IPS-18a (cell line): ENCODE measurements at regions not wholly inside any gene's neighbourhood (a gene's known extent, or its start where the extent isn't known, plus 50 kb on each side); places are given as distances from the start of the nearest gene placed in this dataset.

Experiments used
- H3K27ac ChIP-seq: one replicate; pipeline ENCODE4 v1.5.1; 2013; ENCODE audit warnings: low read length
- H3K27me3 ChIP-seq: one replicate; pipeline ENCODE4 v1.6.1; 2013; ENCODE audit warnings: mild to moderate bottlenecking, low read length; ENCODE audit not compliant: control insufficient read depth, insufficient read depth
- H3K36me3 ChIP-seq: one replicate; pipeline ENCODE4 v1.6.1; 2013; ENCODE audit warnings: low read depth, low read length; ENCODE audit not compliant: control insufficient read depth
- H3K4me1 ChIP-seq: one replicate; pipeline ENCODE4 v1.6.1; 2013; ENCODE audit warnings: low read depth, low read length; ENCODE audit not compliant: control insufficient read depth
- H3K4me3 ChIP-seq: one replicate; pipeline ENCODE4 v1.5.1; 2013; ENCODE audit warnings: low read length
- H3K9ac ChIP-seq: one replicate; pipeline ENCODE4 v1.6.1; 2013; ENCODE audit warnings: mild to moderate bottlenecking, low read length, moderate library complexity
- H3K9me3 ChIP-seq: one replicate; pipeline ENCODE4 v1.6.1; 2013; ENCODE audit warnings: low read depth, low read length; ENCODE audit not compliant: control insufficient read depth

DNA sequence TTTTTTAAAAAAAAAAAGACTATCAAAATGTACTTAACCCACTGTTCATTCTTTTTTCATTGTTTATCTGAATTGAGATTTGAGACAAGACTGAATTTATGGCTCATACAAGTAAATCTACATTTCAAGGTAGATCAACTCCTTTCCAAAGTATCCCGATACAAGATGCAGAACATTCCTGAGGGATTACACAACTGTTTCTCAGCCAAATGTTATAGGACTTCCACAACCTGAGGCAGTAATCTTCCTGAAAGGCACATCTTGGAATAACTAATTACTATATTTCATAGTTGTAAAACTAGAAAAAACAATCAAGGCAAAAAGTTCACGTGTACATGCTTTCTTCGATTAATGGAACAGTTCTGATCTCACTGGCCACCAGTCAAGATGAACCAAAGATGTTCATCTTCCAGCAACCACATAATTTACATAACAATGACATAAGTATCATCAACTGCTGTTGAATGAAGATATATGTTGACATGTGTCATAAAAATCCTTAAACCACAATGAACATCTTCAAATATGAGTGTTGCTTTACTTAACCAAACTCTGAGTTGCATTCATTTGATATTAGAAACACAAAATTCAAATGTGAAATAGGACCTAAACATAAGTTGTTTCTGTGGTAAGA lies 225.2 kb upstream of the DKK2 start:
- Histone ChIP-seq H3K4me3 (no peak overlapping the region), H3K27me3 (no peaks in the 10 kb centered on the region), H3K9me3 (no peaks in the 10 kb centered on the region), H3K27ac (no peak overlapping the region), H3K4me1 (no peaks in the 10 kb centered on the region), H3K36me3 (no peaks in the 10 kb centered on the region), H3K9ac (no peak overlapping the region)

GRCh38 chr4:107258359-107258758 lies 222.2 kb upstream of the DKK2 start:
- H3K27ac ChIP-seq = no peak overlapping the region
- H3K9ac ChIP-seq = no peak overlapping the region
- no peaks in the 10 kb centered on the region for H3K27me3 ChIP-seq
- no peaks in the 10 kb centered on the region for H3K4me1 ChIP-seq
- H3K4me3 ChIP-seq = no peak overlapping the region
- H3K9me3 ChIP-seq = no peaks in the 10 kb centered on the region
- H3K36me3 ChIP-seq = no peaks in the 10 kb centered on the region

- no peaks in the 10 kb centered on the region for H3K36me3 ChIP-seq
- H3K27ac ChIP-seq = no peak overlapping the region
- H3K27me3 ChIP-seq = no peaks in the 10 kb centered on the region
- H3K9ac ChIP-seq = no peak overlapping the region
- no peaks in the 10 kb centered on the region for H3K4me1 ChIP-seq
- H3K4me3 ChIP-seq = no peak overlapping the region
- H3K9me3 ChIP-seq = no peaks in the 10 kb centered on the region
These were observed 219.5 kb upstream of the DKK2 start for GRCh38 chr4:107255596-107255995.

DNA sequence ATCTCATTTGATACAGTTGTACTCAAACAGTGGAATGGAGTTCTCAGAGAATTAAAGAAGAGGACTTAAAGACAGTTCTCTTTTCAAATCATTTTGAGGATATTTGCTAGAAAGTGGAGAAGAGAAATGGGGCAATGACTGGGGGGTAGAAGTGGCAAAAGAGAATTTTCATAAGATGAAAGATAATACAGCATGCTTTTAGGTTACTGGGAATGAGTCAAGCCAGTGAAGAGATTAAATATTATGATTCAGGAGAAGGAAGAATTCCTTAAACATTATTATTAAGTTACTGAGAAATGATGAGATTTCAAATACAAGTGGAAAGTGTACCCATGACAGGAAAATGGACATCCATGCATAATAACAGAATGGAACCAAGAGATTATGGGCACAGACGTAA lies 219.0 kb upstream of the DKK2 start:
- Histone ChIP-seq H3K9ac (no peak overlapping the region), H3K9me3 (no peaks in the 10 kb centered on the region), H3K36me3 (no peaks in the 10 kb centered on the region), H3K27me3 (no peaks in the 10 kb centered on the region), H3K4me3 (no peak overlapping the region), H3K4me1 (no peaks in the 10 kb centered on the region), H3K27ac (no peak overlapping the region)

GRCh38 chr4:107253579-107254068 lies 217.5 kb upstream of the DKK2 start:
- Histone ChIP-seq H3K4me1 (no peaks in the 10 kb centered on the region), H3K36me3 (no peaks in the 10 kb centered on the region), H3K9ac (no peak overlapping the region), H3K27me3 (no peaks in the 10 kb centered on the region), H3K27ac (no peak overlapping the region), H3K9me3 (no peaks in the 10 kb centered on the region), H3K4me3 (no peak overlapping the region)

- no peaks in the 10 kb centered on the region for H3K4me1 ChIP-seq
- no peaks in the 10 kb centered on the region for H3K27me3 ChIP-seq
- H3K36me3 ChIP-seq = no peaks in the 10 kb centered on the region
- H3K9ac ChIP-seq = no peak overlapping the region
- no peak overlapping the region for H3K4me3 ChIP-seq
- no peaks in the 10 kb centered on the region for H3K9me3 ChIP-seq
- H3K27ac ChIP-seq = no peak overlapping the region
These were observed 217.0 kb upstream of the DKK2 start for GRCh38 chr4:107253090-107253489.

DNA sequence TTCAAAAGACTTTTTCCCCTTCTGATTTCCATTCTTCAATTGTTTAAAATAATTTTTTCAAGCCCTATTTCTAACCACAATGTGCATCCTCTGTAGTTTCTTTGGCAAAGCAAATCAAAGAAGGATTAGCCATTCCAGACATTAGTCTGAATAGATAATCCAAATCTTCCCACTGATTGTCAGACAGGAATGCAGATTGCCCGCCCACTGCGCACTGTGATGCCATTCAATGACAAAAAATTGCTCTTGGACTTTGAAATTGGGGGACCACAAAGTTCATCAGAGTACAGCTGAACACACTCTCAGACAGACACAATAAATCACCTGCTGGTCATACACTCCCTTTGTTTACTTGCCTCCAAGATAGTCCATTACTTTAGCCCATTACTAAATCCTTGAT lies 216.5 kb upstream of the DKK2 start:
- no peak overlapping the region for H3K4me3 ChIP-seq
- H3K9me3 ChIP-seq = no peaks in the 10 kb centered on the region
- H3K27me3 ChIP-seq = no peaks in the 10 kb centered on the region
- no peak overlapping the region for H3K9ac ChIP-seq
- H3K36me3 ChIP-seq = no peaks in the 10 kb centered on the region
- H3K4me1 ChIP-seq = no peaks in the 10 kb centered on the region
- no peak overlapping the region for H3K27ac ChIP-seq

DNA sequence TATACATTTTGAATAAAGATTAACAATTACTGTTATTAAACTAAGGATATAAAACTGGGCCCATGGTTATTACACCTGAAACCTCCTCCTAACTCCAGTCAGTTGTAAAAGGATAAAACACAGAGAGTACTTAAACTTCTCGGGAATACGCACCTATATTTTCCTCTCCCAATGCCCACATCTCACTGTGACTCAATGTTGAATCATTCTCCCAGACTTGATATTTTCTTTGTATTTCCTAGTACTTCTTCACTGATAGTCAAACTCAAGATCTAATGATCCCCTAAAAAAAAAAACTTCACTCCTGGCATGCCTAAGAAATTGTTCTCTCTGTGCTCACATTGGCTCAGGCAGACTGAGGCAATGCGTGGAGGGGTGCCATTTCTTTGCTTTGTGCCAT lies 212.5 kb upstream of the DKK2 start:
- H3K9me3 ChIP-seq = no peaks in the 10 kb centered on the region
- H3K27ac ChIP-seq = no peak overlapping the region
- H3K27me3 ChIP-seq = no peaks in the 10 kb centered on the region
- H3K36me3 ChIP-seq = no peaks in the 10 kb centered on the region
- no peak overlapping the region for H3K9ac ChIP-seq
- no peaks in the 10 kb centered on the region for H3K4me1 ChIP-seq
- H3K4me3 ChIP-seq = no peak overlapping the region

- Histone ChIP-seq H3K27me3 (no peaks in the 10 kb centered on the region), H3K4me3 (no peak overlapping the region), H3K9ac (no peak overlapping the region), H3K27ac (no peak overlapping the region), H3K4me1 (no peaks in the 10 kb centered on the region), H3K36me3 (no peaks in the 10 kb centered on the region), H3K9me3 (no peaks in the 10 kb centered on the region)
These were observed 211.6 kb upstream of the DKK2 start for GRCh38 chr4:107247738-107248137.

DNA sequence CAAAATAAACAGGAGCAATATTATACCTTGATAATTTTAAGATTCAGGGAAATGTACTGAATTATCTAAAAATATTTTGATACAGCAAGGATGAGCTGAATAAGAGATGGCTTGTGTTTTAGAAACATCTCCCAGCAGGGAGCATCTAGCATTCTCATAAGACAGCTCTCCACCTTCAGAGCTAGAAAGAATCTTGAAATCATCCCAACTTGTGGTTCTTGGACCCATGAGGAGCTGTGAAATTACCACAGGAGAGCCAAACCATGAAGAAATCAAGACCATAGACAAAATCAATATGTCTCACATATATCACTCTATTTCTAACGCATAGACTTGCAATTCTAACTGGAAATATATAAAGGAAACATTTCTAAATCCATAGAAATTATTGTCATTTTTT lies 210.6 kb upstream of the DKK2 start:
- H3K9ac ChIP-seq = no peak overlapping the region
- H3K4me1 ChIP-seq = no peaks in the 10 kb centered on the region
- no peaks in the 10 kb centered on the region for H3K27me3 ChIP-seq
- H3K27ac ChIP-seq = no peak overlapping the region
- no peaks in the 10 kb centered on the region for H3K9me3 ChIP-seq
- no peak overlapping the region for H3K4me3 ChIP-seq
- H3K36me3 ChIP-seq = no peaks in the 10 kb centered on the region

DNA sequence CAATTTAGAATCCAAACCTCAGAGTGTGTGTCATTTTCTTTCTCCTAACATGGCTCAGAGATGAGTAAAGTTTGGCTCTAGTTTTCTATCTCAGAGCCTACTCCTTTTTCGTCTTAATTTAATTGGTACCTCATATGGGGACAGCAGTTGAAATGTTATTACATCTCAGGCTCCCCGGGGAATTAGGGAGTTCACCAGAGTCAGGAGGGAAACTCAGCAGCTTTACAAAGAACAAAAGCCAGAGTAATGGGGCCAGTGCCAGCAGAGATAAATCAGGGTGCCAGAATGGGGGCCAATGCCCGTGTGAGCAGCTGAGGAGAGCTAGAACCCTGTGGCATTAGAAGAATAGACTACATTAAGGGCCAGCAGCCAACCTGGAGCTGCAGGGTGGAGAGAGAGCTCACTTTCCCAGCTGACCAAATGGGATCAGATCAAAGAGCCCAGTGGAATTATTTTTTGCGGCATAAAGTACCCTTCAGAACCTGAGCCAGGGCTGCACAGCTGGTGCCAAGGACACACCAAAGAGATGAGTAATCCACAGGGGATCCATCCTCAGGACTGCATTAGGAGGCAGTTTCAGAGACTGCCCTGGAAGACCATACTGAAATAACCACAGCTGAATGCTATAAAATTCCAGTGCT lies 207.1 kb upstream of the DKK2 start:
- H3K36me3 ChIP-seq = no peaks in the 10 kb centered on the region

GRCh38 chr4:107220976-107221375 lies 184.9 kb upstream of the DKK2 start:
- no peak overlapping the region for H3K9ac ChIP-seq
- no peaks in the 10 kb centered on the region for H3K27me3 ChIP-seq
- no peaks in the 10 kb centered on the region for H3K36me3 ChIP-seq
- no peak overlapping the region for H3K27ac ChIP-seq
- H3K4me3 ChIP-seq = no peak overlapping the region
- H3K9me3 ChIP-seq = no peaks in the 10 kb centered on the region
- H3K4me1 ChIP-seq = no peaks in the 10 kb centered on the region

More for the DNA sequence above, 207.1 kb upstream of the DKK2 start:
- Histone ChIP-seq H3K27ac (no peak overlapping the region), H3K4me1 (no peaks in the 10 kb centered on the region), H3K9me3 (no peaks in the 10 kb centered on the region), H3K27me3 (no peaks in the 10 kb centered on the region), H3K4me3 (no peak overlapping the region), H3K9ac (no peak overlapping the region)
